ENCODE measurements at regions not wholly inside any gene's neighbourhood (a gene's known extent, or its start where the extent isn't known, plus 50 kb on each side); places are given as distances from the start of the nearest gene placed in this dataset.

GRCh38 chr18:31244771-31245394 is 73.1 kb upstream of the DSG1 start:
- no peak for TF ChIP-seq CTCF (IDR thresholded peaks at IDR 0.05)
- TF ChIP-seq POLR2A (IDR thresholded peaks at IDR 0.05) = no peak

All from testis (tissue), 2 donors.